Tibial nerve (tissue), 4 donors: ENCODE measurements at regions not wholly inside any gene's neighbourhood (a gene's known extent, or its start where the extent isn't known, plus 50 kb on each side); places are given as distances from the start of the nearest gene placed in this dataset.

Experiments
- EP300 ChIP-seq, 2 donors: sonication (generic); formaldehyde crosslinking; IDR thresholded peaks; one replicate each; pipeline ENCODE4 v1.6.1; 2017; ENCODE audit warnings: antibody characterized with exemption in 2 of 2, mild to moderate bottlenecking in 1 of 2
- TF ChIP-seq, protein P1 (sequence below), 5 experiments: fragments of 200-600 bp in 3 of 5; fragments of 450-650 bp in 2 of 5; sonication (generic) in 3 of 5; IDR thresholded peaks; one replicate each; pipeline ENCODE4 v1.5.1; 2016 to 2019; ENCODE audit warnings: antibody characterized with exemption in 5 of 5, mild to moderate bottlenecking in 3 of 5, moderate library complexity in 2 of 5

DNA sequence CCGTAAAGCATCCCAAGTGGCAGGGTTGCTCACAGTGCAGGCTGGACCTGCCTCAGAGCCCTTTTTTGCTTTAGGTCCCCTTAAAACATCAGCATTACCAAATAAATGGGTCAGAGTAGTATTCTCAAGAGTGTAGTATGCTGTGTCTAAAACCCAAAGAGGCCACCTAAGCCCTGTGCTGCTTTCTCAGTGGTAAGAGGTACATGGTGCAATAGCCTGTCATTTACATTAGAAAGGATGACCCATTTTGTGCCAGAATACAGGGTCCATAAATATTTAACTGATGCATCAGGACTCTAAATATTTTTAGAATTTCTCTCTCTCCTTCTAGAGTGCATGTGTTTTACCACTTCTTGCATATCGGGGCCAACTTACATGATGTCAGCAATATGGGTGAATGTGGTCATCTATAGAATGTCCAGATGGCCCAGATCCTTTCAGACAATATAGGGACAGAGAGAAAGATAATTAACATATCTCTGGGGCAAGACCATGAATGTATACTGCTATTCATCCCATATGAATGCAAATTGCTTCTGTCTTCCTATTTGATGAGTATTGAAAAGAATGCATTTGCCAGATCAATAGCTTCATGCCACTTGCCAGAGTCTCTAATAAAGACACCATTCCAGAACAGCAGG lies 329.2 kb downstream of the PMP22 start:
- TF ChIP-seq, protein P1, sequence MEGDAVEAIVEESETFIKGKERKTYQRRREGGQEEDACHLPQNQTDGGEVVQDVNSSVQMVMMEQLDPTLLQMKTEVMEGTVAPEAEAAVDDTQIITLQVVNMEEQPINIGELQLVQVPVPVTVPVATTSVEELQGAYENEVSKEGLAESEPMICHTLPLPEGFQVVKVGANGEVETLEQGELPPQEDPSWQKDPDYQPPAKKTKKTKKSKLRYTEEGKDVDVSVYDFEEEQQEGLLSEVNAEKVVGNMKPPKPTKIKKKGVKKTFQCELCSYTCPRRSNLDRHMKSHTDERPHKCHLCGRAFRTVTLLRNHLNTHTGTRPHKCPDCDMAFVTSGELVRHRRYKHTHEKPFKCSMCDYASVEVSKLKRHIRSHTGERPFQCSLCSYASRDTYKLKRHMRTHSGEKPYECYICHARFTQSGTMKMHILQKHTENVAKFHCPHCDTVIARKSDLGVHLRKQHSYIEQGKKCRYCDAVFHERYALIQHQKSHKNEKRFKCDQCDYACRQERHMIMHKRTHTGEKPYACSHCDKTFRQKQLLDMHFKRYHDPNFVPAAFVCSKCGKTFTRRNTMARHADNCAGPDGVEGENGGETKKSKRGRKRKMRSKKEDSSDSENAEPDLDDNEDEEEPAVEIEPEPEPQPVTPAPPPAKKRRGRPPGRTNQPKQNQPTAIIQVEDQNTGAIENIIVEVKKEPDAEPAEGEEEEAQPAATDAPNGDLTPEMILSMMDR (IDR thresholded peaks at IDR 0.05) = no peak
- no peak for TF ChIP-seq EP300 (IDR thresholded peaks at IDR 0.05)
